Stomach smooth muscle (tissue), 2 donors: ENCODE measurements at regions not wholly inside any gene's neighbourhood (a gene's known extent, or its start where the extent isn't known, plus 50 kb on each side); places are given as distances from the start of the nearest gene placed in this dataset.
"Not testable (repeated sequence)": the region's sequence is repeated elsewhere in the genome, so short reads cannot be mapped to it uniquely, and the experiment has no call there.

Source experiments
- H3K27ac ChIP-seq: one replicate; pipeline ENCODE4 v1.7.0; 2013; ENCODE audit warnings: mild to moderate bottlenecking, low read length, inconsistent platforms
- H3K27me3 ChIP-seq, 2 donors: one replicate each; pipeline ENCODE4 v1.7.0; 2013; ENCODE audit warnings: low read length in 2 of 2; ENCODE audit not compliant: insufficient read depth in 2 of 2, control insufficient read depth in 1 of 2
- H3K36me3 ChIP-seq, 2 donors: one replicate each; pipeline ENCODE4 v1.7.0; 2013; ENCODE audit warnings: low read length in 2 of 2; ENCODE audit not compliant: control insufficient read depth in 2 of 2, insufficient read depth in 2 of 2
- H3K4me1 ChIP-seq: one replicate; pipeline ENCODE4 v1.7.0; 2013; ENCODE audit warnings: low read length; ENCODE audit not compliant: control insufficient read depth, insufficient read depth
- H3K4me3 ChIP-seq, 2 donors: one replicate each; pipeline ENCODE4 v1.7.0; 2013; ENCODE audit warnings: low read length in 2 of 2
- H3K9ac ChIP-seq, 2 donors: one replicate each; pipeline ENCODE4 v1.7.0; 2013; ENCODE audit warnings: low read length in 2 of 2, mild to moderate bottlenecking in 1 of 2
- H3K9me3 ChIP-seq, 2 donors: one replicate each; pipeline ENCODE4 v1.7.0; 2013; ENCODE audit warnings: low read length in 2 of 2; ENCODE audit not compliant: control insufficient read depth in 2 of 2
- donor health status: healthy.
- donor health status: Pancreatic carcinoma.

- Histone ChIP-seq H3K9ac (no peak overlapping the region), H3K27ac (no peak overlapping the region), H3K9me3 (no peaks in the 10 kb centered on the region), H3K27me3 (no peaks in the 10 kb centered on the region), H3K4me1 (no peaks in the 10 kb centered on the region), H3K36me3 (no peaks in the 10 kb centered on the region), H3K4me3 (no peak overlapping the region)
Observed at GRCh38 chr5:18240971-18241370, 606.7 kb downstream of the TAF11L14 start.

DNA sequence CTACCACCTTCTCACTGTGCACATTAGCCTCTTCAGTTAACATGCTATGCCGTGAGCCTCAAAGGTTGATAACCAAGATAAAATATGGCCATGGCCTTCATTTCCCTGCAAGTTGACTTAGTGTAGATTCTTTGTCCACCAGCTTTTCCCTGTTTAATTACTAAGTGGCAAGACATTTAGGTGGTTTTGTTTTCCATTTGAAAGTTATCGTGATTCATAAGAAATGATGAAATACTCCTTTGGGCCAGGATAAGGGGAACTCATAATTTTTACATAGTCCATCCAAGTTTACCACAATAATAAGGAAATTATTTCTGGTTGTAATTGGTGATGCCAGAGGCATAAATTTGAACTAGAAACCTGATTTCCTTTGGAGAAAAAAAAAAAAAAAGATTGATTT lies 609.6 kb downstream of the TAF11L14 start:
- Histone ChIP-seq H3K27me3 (no peaks in the 10 kb centered on the region), H3K9ac (no peak overlapping the region), H3K4me3 (no peak overlapping the region), H3K36me3 (no peaks in the 10 kb centered on the region), H3K9me3 (no peaks in the 10 kb centered on the region), H3K4me1 (no peaks in the 10 kb centered on the region), H3K27ac (no peak overlapping the region)

GRCh38 chr5:18244309-18244708 lies 610.0 kb downstream of the TAF11L14 start:
- Histone ChIP-seq H3K4me3 (no peak overlapping the region), H3K36me3 (no peaks in the 10 kb centered on the region), H3K9ac (no peak overlapping the region), H3K27ac (no peak overlapping the region), H3K4me1 (no peaks in the 10 kb centered on the region), H3K27me3 (no peaks in the 10 kb centered on the region), H3K9me3 (no peaks in the 10 kb centered on the region)

- Histone ChIP-seq H3K36me3 (no peaks in the 10 kb centered on the region), H3K9me3 (no peaks in the 10 kb centered on the region), H3K9ac (no peak overlapping the region), H3K4me1 (no peaks in the 10 kb centered on the region), H3K27me3 (no peaks in the 10 kb centered on the region), H3K4me3 (no peak overlapping the region), H3K27ac (no peak overlapping the region)
Observed at GRCh38 chr5:18252559-18252958, 618.3 kb downstream of the TAF11L14 start.

- no peak overlapping the region for H3K27ac ChIP-seq
- no peaks in the 10 kb centered on the region for H3K9me3 ChIP-seq
- no peaks in the 10 kb centered on the region for H3K4me1 ChIP-seq
- H3K27me3 ChIP-seq, result no peaks in the 10 kb centered on the region
- no peaks in the 10 kb centered on the region for H3K36me3 ChIP-seq
- H3K9ac ChIP-seq, result no peak overlapping the region
- no peak overlapping the region for H3K4me3 ChIP-seq
Observed at GRCh38 chr5:18264126-18264882, 630.0 kb downstream of the TAF11L14 start.

DNA sequence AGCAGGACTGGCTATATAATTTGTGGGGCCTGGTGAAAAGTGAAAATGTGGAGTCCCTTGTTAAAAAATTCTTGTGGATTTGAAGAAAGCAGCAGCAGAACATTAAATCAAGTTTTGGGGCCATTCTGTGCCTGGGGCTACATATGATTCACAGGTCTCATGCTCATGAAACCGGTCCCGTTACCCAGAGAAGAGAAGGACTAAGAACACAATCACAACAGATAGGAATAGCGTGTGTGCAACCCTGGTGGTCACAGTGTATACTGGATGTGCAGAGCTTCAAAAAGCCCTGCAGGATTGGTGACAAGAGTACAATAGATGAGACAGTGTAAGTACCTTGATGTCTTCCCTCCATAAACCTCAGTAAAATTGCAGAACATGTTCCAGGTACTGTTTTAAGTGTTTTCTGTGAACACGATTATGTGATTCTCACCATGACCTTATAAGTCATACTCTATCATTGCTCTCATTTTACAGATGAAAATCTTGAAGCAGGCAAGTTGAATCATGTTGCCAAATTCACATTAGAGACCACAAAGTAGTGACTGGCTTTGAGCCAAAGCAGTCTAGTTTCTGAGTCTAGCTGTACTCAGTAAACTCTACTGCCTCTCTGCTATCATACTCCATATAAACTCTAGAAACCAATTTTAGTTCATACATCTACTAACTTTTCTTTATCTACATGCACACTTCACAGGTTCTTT lies 636.5 kb downstream of the TAF11L14 start:
- H3K9me3 ChIP-seq, result no peaks in the 10 kb centered on the region

DNA sequence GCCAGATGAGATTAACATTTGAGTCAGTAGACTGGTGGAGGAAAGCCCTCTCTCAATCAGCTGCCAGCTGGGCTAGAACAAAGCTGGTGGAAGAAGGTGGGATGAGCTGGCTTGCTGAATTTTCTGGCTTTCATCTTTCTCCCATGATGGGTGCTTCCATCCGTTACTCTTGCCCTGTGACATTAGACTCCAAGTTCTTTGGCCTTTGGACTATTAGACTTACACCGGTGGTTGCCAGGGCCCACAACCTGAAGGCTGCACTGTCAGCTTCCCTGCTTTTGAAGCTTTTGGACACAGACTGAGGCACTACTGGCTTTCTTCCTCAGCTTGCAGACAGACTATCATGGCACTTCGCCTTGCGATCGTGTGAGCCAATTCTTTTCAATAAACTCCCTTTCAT lies 642.7 kb downstream of the TAF11L14 start:
- Histone ChIP-seq H3K4me1 (no peaks in the 10 kb centered on the region), H3K27me3 (peaks cover 0 to 2% of the 10 kb centered on the region in 2 donors), H3K4me3 (no peak overlapping the region), H3K27ac (no peak overlapping the region), H3K9me3 (no peaks in the 10 kb centered on the region), H3K9ac (no peak overlapping the region), H3K36me3 (no peaks in the 10 kb centered on the region)

More for the DNA sequence above, 636.5 kb downstream of the TAF11L14 start:
- Histone ChIP-seq H3K9ac (no peak overlapping the region), H3K4me1 (no peaks in the 10 kb centered on the region), H3K36me3 (no peaks in the 10 kb centered on the region), H3K27me3 (no peaks in the 10 kb centered on the region), H3K4me3 (no peak overlapping the region), H3K27ac (no peak overlapping the region)

- H3K27ac ChIP-seq, result no peak overlapping the region
- no peaks in the 10 kb centered on the region for H3K9me3 ChIP-seq
- peaks cover 0 to 2% of the 10 kb centered on the region in 2 donors for H3K27me3 ChIP-seq
- H3K9ac ChIP-seq, result no peak overlapping the region
- no peaks in the 10 kb centered on the region for H3K36me3 ChIP-seq
- no peak overlapping the region for H3K4me3 ChIP-seq
- H3K4me1 ChIP-seq, result no peaks in the 10 kb centered on the region
Observed at GRCh38 chr5:18281947-18282581, 647.8 kb downstream of the TAF11L14 start.

DNA sequence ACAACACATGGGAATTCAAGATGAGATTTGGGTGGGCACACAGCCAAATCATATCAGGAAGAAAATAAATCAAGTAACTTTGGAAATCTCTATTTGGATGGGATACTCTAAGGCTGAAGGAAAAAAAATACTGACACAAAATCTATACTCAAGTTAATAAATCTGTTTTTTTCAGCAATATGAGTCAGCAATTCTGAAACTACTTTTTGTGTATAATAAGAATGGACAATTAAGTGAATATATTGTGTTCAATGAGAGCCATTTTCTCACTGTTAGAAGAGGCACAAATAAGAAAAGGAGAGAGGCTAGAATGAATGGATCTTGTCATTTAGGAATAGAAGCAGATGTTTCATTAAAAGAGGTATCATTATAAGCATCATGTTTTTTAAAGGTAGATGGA lies 651.0 kb downstream of the TAF11L14 start:
- no peak overlapping the region for H3K9ac ChIP-seq
- no peaks in the 10 kb centered on the region for H3K9me3 ChIP-seq
- H3K4me3 ChIP-seq, result no peak overlapping the region
- H3K27ac ChIP-seq, result no peak overlapping the region
- peaks cover 0 to 2% of the 10 kb centered on the region in 2 donors for H3K27me3 ChIP-seq
- no peaks in the 10 kb centered on the region for H3K4me1 ChIP-seq
- no peaks in the 10 kb centered on the region for H3K36me3 ChIP-seq

DNA sequence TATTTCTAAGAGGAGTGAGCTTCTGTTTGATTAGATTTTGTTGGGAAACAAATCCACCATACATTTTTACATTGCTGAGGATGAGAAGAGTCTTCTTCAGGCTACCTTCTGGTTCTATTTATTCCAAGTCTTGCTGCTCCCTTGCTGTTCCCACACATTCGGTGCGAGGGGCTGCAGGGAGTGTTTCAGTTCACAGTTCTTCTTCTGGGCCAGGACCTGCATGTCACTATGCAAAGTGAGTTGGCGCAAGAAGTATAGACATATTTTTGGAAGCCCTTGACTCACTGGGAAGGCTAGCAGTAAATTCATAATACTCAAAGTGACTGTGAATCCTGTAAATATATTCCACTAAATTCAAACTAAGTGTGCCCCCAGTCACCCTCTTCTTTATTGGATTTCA lies 657.9 kb downstream of the TAF11L14 start:
- H3K4me3 ChIP-seq, result no peak overlapping the region
- H3K9me3 ChIP-seq, result no peaks in the 10 kb centered on the region

GRCh38 chr5:18295696-18296095 lies 661.4 kb downstream of the TAF11L14 start:
- not testable (repeated sequence) for H3K4me1 ChIP-seq, H3K9ac ChIP-seq, H3K27me3 ChIP-seq, H3K9me3 ChIP-seq, H3K27ac ChIP-seq, H3K36me3 ChIP-seq, H3K4me3 ChIP-seq

More for the DNA sequence above, 657.9 kb downstream of the TAF11L14 start:
- H3K9ac ChIP-seq, result no peak overlapping the region
- no peak overlapping the region for H3K27ac ChIP-seq
- no peaks in the 10 kb centered on the region for H3K36me3 ChIP-seq
- no peaks in the 10 kb centered on the region for H3K27me3 ChIP-seq
- no peaks in the 10 kb centered on the region for H3K4me1 ChIP-seq
